Cardiac fibroblast (primary cell): ENCODE measurements at regions not wholly inside any gene's neighbourhood (a gene's known extent, or its start where the extent isn't known, plus 50 kb on each side); places are given as distances from the start of the nearest gene placed in this dataset.

ENCODE experiments used
- DNase-seq, 2 donors: peaks; one replicate each; pipeline versions ENCODE4 v3.0.0 to v3.0.0-alpha.2; 2010; ENCODE audit warnings: low read depth in 2 of 2
- H3K4me3 ChIP-seq, 2 donors: replicated peaks in 1 of 2; 1 replicate in 1 of 2; 2 replicates in 1 of 2; pipeline ENCODE4 v1.5.1; 2011; ENCODE audit warnings: low read depth in 2 of 2, low read length in 2 of 2, mild to moderate bottlenecking in 2 of 2, moderate library complexity in 1 of 2
- TF ChIP-seq, protein P1 (sequence below): IDR thresholded peaks from one replicate; pipeline ENCODE4 v1.5.1; 2011; ENCODE audit warnings: low read depth, mild to moderate bottlenecking, low read length, inconsistent platforms

DNA sequence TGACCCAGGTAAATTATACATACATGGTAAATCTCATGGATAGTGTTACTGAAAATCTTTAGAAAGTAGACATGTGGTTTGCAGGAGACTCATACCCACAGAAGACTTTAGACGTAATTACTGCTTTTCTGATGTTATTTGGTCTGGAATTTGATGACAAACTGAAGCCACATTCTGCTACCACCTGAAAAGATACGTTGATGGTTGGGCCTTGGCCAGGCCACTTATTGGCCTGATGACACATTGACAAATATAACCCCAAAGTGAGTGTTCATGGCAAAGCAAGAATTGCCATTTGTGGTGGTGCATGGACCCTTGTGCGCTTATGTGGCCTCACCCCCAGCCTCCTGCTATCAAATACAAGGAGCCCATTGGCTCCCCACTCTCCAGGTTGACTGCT lies 155.6 kb downstream of the METTL4 start:
- TF ChIP-seq, protein P1, sequence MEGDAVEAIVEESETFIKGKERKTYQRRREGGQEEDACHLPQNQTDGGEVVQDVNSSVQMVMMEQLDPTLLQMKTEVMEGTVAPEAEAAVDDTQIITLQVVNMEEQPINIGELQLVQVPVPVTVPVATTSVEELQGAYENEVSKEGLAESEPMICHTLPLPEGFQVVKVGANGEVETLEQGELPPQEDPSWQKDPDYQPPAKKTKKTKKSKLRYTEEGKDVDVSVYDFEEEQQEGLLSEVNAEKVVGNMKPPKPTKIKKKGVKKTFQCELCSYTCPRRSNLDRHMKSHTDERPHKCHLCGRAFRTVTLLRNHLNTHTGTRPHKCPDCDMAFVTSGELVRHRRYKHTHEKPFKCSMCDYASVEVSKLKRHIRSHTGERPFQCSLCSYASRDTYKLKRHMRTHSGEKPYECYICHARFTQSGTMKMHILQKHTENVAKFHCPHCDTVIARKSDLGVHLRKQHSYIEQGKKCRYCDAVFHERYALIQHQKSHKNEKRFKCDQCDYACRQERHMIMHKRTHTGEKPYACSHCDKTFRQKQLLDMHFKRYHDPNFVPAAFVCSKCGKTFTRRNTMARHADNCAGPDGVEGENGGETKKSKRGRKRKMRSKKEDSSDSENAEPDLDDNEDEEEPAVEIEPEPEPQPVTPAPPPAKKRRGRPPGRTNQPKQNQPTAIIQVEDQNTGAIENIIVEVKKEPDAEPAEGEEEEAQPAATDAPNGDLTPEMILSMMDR: no peak
- no peak overlapping the region for H3K4me3 ChIP-seq
- DNase-seq: no peak

DNA sequence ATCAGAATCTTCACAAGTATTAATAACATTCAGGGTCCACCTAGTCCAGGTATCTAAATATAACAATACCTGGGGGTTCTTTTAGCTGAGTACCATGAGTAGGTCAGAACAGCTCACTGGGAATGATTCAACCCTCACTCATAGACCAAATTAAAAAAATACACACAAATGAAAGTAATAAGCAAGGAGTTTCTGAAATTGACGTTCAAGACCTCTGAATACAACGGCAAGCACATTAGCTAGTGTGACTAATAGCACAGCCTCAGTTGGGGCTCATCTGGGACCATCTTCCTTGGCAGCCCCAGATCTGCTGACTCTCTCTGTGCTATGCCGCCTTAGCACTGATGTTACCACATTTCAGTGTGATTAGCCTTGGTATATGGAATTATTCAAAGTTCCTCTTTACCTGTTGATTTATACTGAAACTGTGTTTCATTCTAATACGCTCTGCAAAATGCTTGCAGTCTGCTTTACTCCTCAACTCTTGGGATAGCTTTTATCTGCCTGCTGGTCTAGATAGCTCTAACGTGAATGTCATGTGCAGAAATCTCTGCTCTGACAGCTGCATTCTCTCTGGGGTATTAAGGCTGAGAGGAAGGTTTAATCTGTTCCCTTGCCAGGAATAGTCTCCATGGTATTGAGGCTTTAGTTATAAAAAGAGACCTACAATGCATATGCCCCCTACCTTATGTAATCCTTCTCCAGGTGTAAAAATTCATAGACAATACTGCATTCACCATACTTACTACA lies 153.3 kb downstream of the METTL4 start:
- TF ChIP-seq, protein P1: no peak
- H3K4me3 ChIP-seq: no peak overlapping the region
- no peak for DNase-seq

DNA sequence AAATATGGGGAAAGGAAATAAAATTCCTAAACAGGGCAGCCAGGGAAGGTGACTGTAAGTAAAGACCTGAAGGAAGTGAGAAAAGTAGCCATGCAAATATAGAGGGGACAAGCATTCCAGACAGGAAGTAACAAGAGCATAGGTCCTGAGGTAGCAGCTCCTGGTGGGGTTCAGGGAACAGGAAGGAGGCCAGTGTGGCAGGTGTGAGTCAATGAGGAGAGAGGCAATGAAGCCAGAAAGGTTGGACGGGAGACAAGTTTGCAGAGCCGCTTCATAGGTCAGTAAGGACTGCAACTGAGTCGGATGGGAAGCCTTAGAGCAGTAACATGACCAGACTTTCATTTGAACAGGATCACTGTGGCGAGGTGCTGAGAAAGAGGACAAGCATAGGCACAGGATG lies 150.9 kb downstream of the METTL4 start:
- DNase-seq: no peak
- TF ChIP-seq, protein P1: no peak
- H3K4me3 ChIP-seq: no peak overlapping the region

DNA sequence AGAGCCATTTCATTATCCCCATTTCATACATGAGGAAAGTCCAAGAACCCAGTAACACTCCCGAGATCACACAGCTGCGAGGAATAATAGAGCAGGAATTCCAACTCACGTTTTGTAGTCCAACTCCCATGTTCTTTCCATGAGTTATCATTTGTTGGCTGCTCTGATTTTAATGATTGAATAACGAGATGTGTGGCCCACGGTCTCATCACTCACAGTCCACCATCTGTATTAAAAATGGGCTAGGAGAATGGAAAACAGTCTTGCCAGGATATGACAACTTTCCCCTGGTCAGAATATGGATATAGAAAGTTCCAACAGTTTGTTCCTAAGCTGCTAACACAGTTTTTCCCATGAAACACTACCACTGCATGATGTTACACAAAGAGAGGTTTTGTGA lies 147.5 kb downstream of the METTL4 start:
- H3K4me3 ChIP-seq: no peak overlapping the region
- TF ChIP-seq, protein P1: no peak
- no peak for DNase-seq

DNA sequence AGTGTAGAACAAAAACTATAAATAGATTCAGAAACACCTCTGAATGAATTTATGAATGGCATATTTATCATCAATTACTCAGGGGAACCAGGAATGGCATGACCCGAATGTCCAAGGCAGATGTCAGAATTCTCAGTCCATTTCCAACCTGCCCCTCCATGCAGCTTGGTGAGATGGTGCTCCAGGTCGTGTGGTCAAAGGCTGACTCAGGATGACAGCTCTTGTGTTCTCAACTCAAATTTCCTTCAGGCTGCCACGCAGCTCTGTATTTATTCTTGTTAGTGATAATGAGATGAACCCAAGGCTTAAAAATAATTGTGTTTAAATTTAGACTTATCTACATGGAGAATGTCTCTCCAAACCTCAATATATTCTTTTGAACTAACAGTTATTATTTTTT lies 146.9 kb downstream of the METTL4 start:
- TF ChIP-seq, protein P1: no peak
- no peak overlapping the region for H3K4me3 ChIP-seq
- no peak for DNase-seq

DNA sequence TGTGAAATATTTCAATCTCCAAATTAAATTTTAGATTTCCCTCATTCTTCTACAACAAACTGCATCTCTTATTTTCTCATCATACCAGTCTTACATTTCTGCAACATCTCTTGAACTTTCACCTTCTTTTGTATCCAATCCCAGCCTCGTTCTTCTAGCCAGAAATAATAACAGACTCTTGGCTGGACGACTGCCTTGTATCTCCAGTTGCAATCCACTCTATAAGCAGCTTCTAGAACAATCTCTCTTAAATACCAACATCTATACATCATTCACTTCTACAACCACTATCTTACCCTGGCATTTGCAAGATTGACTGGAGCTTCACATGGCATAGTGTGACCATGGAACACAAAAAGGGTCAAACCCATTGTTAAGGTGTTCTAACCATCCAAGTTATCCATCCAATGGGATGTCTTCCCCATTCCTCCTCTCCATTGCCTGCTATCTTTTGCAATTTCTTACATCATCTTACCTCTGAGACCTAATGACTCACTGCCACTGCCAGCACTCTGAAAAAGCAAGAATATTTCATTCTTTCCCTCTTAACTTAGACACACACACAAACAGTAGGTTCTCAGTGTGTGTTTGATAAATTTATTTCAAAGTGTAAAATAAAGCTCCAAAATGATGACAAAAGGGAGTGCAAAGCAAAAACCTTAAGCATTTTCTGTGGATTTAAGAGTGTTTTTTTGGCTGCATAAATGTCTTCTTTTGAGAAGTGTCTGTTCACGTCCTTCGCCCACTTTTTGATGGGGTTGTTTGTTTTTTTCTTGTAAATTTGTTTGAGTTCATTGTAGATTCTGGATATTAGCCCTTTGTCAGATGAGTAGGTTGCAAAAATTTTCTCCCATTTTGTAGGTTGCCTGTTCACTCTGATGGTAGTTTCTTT lies 145.6 kb downstream of the METTL4 start:
- no peak overlapping the region for H3K4me3 ChIP-seq
- TF ChIP-seq, protein P1: no peak
- peak in 1 of 2 donors; percentile 42 for DNase-seq
